ENCODE measurements at regions not wholly inside any gene's neighbourhood (a gene's known extent, or its start where the extent isn't known, plus 50 kb on each side); places are given as distances from the start of the nearest gene placed in this dataset.

GRCh38 chr7:41878309-41879295 lies 175.7 kb upstream of the INHBA start:
- DNase-seq, result no peak

DNA sequence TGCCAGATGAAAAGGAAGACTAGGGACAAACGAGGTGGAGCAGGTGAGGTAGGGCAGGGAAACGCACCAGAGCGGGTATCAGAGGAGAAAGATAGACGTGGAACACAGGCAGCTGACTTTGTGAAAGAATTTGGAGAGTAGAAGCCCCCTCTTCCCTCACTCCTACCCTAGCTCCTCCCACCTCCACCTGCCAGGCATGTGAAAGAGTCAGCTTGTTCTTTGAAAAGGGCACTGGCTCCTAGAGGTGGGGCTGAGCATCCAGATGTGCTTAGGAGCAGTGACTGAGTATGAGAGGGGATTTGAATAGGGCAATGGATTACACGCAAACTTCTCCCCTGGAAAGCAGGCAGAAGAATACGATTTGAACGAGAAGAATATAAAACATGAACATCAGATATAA lies 174.2 kb upstream of the INHBA start:
- no peak for DNase-seq

- no peak for DNase-seq
These were observed 172.6 kb upstream of the INHBA start for GRCh38 chr7:41875513-41875912.

DNA sequence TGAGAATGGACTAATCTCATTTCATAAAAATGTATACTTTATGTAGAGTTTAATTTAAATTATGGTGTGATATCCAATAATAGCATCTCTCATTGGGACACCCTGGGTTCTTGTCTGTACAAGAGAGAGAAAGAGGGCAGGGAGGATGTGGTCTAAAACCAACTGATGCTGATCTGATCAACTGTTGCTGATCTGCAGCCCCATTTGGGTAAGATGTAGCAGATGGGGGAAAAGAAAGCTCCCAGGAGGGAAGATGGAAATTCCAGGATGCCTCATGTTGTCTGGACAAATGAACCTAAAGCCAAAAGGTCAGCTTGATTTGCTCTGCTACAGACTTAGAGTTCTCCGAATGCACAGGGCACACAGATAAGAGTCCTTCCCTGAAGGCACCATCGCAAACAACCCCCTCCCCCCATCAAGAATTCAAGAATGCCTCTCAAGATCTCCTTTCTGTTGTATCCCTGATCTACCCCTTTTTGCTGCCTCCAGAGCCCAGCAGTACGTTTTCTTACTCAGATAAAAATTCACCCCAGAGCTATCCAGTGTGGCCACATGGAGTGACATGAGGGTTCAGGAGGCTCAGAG lies 171.4 kb upstream of the INHBA start:
- DNase-seq, result no peak

DNA sequence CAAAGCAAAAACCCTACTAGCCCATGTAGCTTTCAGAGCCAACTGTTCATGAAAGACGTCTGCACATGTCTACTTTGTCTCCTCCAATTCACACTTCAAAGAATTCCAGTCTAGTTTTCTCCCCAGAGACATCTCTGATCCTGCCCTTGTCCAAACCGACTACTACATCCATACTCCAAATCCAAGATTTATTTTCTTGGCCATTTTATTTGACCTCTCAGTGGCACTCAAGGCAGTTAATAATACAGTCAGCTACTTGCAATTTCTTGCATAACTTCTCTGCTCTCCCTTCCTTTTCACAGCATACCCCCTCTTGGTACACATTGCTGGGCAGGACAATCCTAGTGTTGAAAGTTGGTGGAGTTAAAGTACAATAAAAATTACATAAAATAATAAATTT lies 170.9 kb upstream of the INHBA start:
- no peak for DNase-seq

GRCh38 chr7:41872966-41873365 lies 170.1 kb upstream of the INHBA start:
- DNase-seq, result no peak

- no peak for DNase-seq
These were observed 167.7 kb upstream of the INHBA start for GRCh38 chr7:41870461-41871138.

DNA sequence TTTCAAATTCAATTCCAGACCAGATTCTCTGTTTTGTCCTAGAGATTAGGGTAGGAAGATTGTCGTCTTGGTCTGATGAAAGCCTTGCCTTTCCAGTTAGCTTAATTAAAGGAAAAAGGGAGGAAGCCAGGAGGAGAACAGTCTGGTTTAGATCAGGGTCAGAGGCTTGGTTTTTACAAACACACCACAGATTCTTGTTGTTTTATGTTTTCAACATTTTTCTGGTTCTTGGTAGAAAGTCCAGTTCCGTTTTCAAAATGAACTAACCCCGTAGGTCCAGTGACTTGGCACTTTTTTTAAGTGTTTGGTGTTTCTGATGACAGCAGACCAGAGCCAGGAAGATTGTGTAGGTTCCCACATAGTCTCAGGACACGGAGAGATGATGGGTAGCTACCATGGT lies 167.1 kb upstream of the INHBA start:
- no peak for DNase-seq

DNA sequence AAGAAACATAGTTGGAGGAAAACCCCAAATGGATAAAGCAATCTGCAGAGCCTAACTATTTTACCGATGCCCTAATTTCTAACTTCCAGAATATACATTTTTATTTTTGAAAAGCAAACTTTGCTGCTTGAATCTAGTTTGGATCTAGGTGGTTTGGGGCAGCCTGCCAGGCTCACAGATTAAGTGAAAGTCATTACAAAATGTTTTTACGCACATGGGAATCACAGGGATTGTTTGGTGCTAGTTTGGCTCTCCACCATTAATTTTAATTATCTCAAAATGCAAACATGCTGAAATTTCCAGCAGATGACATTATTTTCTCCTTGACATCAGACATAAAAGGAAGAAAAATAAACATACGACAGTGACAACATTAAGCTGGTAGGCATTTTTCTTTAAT lies 166.7 kb upstream of the INHBA start:
- DNase-seq, result no peak

- DNase-seq, result no peak
These were observed 166.2 kb upstream of the INHBA start for GRCh38 chr7:41869091-41869490.

DNA sequence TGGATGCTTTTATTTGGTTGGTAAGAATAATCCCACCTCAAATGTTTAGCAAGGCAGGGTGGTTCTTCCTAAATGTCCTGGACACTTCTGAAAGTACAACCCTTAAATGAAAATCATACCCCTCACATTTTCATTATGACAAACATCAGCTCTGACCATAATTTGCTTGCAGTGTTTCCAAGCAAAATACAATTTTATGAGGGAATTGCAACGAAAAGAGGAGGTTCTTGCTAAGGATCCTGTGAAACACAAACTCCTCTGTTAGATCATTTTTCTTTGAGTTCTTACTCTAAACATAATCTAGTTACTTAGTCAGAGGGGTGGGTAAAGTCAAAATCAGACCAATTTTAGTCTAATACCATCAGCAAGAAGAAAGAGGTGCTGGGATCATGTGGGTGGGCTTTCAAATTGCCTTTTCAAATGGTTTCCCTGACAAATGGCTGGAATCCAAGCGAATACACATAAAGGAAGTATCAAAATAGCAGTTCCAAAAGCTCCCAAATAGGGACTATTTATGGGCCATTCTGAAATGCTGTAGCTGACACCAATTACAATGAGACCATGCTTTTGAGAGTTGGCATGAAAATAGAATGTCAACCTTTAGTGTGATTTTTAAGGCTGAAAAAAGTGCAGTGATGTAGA lies 164.9 kb upstream of the INHBA start:
- no peak for DNase-seq

- no peak for DNase-seq
These were observed 159.4 kb upstream of the INHBA start for GRCh38 chr7:41862261-41862660.

DNA sequence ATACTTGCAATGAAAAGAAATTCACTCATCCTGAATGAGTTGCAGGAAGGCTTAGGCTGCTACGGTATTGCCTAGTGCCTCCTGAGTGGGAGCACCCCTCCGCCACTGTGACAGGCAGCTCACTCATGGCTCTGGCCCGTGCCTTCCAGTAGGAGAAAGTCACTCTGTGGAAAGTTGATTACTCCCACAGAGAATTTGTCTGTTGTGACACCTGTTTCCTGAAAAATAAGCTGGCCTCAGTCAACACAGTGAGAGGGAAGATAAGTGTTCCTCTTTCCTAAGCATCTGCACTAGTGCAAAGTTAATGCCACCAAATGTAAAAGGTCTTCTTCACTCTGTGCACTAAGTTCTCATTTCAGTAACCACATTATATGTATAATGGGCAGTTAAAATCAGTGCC lies 158.8 kb upstream of the INHBA start:
- DNase-seq, result no peak

DNA sequence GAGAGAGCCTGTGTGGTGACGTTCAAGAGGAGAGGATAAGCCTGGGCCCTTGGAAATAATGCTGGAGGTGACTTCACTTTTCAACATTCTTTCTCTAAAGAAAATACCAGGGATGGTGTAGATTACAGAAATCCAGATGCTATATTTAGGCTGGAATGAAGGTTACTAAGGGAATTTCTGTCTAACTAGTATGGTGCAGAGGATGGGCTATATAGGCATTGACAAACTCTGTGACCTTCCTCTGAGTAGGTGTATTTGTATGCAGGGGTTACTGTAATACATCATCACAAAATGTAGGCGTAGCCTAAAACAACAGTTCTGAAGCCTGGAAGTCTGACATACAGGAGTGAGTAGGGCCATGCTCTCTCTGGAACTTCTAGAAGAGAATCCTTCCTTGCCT lies 155.3 kb upstream of the INHBA start:
- DNase-seq, result no peak

DNA sequence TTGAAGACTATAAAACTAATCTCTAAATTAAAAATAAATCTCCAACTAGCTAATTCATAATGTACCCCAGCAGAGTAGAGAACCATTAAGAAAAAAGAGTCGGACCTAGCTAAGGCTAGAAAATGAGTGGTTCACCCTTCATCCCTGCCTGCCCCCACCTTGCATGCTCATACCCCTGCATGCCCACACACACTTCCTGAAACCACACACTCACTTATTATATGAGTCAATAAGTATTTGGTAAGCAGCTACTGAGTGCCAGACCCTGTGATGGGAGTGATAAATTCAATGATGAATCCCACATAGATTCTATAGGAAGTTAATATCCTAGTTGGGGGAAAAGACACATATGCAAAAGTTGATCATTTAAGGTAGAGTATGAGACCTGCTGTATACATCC lies 152.9 kb upstream of the INHBA start:
- DNase-seq, result no peak

GRCh38 chr7:41847606-41848005 lies 144.7 kb upstream of the INHBA start:
- DNase-seq, result no peak

DNA sequence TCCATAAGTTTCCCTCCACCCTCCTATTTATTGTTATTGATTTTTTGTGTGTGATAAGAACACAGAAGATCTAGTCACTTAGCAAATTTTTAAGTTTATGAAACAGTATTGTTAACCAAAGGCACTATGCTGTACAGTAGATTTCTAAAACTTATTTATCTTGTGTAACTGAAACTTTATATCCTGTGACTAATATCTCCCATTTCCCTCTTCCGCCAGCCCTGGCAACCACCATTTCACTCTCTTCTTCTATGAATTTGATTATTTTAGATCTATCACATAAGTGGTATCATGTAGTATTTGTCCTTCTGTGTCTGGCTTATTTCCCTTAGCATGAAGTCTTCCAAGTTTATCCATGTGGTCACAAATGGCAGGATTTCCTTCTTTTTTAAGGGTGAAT lies 144.3 kb upstream of the INHBA start:
- DNase-seq, result no peak

- no peak for DNase-seq
These were observed 140.1 kb upstream of the INHBA start for GRCh38 chr7:41842956-41843355.

GRCh38 chr7:41837916-41838315 lies 135.0 kb upstream of the INHBA start:
- no peak for DNase-seq

- DNase-seq, result no peak
These were observed 133.2 kb upstream of the INHBA start for GRCh38 chr7:41835976-41836530.

- no peak for DNase-seq
These were observed 132.2 kb upstream of the INHBA start for GRCh38 chr7:41834805-41835694.

All from left kidney (tissue), 1 donor.